ENCODE measurements at regions not wholly inside any gene's neighbourhood (a gene's known extent, or its start where the extent isn't known, plus 50 kb on each side); places are given as distances from the start of the nearest gene placed in this dataset.
"Not testable (repeated sequence)": the region's sequence is repeated elsewhere in the genome, so short reads cannot be mapped to it uniquely, and the experiment has no call there.

DNA sequence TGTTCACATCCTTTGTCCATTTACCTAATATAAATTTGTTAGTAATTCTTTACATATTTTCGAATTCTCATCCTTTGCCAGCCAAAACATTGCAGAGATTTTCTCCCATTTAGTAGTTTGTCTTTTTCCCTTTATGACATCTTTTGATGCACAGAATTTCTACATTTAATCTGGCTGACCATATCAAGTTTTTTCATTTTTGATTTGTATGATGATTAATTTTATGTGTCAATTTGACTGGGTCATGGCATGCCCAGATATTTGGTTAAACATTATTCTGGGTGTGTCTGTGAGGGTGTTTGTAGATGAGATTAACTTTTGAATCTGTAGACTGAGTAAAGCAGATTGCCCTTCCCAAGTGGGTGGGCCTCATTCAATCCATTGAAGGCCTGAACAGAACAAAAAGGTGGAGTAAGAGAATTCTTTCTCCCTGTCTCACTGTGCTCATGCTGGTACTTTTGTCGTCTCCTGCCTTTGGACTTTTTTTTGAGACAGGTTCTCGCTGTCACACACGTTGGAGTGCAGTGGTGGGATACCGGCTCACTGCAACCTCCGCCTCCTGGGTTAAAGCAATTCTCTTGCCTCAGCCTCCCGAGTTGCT is 72.1 kb upstream of the EPB41L1 start:
- no peak for DNase-seq

DNA sequence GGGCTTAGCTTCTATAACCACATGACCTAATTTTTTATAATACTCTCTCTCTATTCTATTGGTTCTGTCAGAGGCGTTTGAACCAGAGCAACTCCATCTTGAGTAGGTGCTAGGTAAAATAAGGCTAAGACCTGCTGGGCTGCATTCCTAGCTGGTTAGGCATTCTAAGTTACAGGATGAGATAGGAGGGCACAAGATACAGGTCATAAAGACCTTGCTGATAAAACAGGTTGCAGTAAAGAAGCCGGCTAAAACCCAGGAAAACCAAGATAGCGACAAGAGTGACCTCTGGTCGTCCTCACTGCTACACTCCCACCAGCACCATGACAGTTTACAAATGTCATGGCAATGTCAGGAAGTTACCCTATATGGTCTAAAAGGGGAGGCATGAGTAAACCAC is 71.3 kb upstream of the EPB41L1 start:
- not testable (repeated sequence) for DNase-seq

DNA sequence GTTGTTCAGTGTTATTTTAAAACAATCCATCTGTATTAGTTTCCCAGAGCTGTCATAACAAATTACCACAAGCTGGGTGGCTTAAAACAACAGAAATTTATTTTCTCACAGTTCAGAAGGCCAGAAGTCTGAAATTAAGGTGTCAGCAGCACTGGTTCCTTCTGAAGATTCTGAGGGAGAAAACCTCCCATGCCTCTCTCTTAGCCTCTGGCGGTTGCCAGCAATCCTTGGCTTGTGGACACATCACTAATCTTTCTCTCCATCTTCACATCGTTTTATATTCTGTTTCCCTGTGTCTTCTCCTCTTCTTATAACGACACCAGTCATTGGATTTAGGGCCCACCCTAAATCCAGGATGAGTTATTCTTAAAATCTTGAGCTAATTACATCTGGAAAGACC is 70.2 kb upstream of the EPB41L1 start:
- no peak for DNase-seq

GRCh38 chr20:36084897-36085613 is 69.5 kb upstream of the EPB41L1 start:
- DNase-seq = no peak

DNA sequence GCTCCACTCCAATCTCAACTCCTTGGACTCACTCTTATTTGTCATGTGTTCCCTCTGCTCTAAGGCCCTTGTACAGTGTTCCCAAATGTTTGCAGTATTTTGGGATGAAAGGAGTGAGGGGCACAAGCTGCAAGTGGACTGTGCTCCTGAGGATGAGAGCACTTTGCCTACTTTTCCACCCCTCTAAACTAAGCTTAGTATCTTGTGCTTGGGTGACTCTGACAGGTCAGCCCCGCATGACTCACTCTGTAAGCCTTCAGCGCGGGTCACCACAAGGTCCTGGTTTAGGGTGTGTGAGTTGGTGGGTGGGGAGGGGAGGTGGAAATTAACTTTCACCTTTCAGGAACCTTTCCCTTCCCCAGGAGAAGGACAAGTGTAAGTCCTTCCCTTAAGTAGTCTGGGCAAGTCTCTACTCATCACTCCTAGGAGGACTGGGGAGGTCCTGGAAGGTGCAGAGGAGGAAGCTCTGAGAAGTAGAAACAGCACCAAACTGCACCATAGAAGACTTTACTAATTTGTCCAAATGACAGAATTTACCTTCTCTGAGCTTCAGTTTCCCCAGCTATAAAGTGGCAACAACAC is 68.8 kb upstream of the EPB41L1 start:
- peak in 1 of 2 experiments; percentile 3 for DNase-seq

- no peak for DNase-seq
These were observed 67.8 kb upstream of the EPB41L1 start for GRCh38 chr20:36086767-36087166.

GRCh38 chr20:36090223-36090622 is 64.3 kb upstream of the EPB41L1 start:
- DNase-seq = no peak

- DNase-seq = no peak
These were observed 62.8 kb upstream of the EPB41L1 start for GRCh38 chr20:36091561-36092397.

- no peak for DNase-seq
These were observed 62.0 kb upstream of the EPB41L1 start for GRCh38 chr20:36092398-36093024.

DNA sequence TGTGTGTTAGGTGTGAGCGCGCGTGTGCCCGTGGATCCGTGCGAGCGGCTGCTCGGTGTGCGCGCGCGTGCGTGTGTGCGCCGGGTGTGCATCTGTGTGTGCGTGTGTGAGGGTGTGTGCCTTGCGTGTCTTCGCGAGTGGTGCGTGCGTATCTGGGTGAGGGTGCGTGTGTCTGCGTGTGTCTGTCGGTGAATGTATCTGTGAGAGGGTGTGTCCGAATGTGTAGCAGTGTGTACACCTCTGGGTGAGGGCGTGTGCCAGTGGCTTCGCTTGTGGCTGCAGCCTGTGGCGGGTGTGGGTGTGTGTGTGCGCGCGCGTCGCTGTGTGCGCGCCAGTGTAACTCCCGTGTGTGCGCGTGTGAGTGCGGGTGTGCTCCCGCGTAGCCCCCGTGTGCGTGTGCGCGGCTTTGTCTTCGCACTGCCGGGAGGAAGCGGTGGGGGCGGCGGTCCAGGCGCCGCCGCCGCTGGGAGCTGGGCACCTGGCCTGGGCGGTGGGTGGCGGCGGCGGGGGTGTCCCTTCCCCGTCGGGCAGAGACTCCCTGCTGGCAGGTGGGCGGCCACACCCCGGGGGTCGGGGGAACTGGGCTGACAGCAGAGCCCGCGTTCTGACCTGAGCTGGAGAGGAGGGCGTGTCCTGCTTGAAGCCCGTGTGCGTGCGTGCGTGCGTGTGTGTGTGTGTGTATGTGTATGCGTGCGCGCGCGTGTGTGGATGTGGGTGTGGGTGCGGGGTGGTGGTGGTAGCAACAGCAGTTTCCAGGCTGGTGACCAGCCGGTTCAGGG is 61.3 kb upstream of the EPB41L1 start:
- DNase-seq = no peak

DNA sequence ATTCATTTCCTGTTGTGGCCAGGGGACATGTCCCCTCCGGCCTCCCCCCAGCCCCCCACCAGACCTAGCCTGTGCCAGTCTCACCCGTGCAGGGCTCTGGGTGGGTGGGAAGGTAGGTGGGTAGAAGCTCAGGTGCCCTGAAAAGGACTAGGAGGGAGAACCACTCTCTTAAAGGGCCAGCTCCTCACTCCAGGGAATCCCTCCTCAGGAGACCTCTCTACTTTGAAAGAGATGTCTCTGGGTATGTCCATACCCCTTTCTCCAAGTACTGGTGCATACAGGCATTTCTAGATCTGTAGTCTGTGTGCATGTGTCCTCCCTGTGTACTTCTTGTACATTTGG is 60.8 kb upstream of the EPB41L1 start:
- no peak for DNase-seq

DNA sequence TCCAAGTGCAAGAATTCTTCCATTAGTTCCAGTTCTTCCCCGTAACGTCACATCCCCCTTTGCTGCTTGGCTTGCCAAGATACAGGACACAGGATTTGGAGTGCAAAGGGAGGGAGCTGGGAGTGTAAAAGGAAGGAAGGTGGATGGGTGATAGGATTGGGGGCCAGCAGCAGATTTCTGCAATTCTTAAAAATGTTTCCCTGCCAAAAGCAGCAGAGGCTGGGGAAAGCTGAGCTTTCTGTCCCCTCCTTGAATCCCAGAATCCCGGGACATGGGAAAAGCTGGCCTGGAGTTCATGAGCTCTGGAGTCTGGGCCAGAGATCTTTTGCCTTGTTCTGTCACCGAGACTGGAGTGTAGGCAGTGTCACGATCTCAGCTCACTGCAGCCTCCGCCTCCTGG is 60.0 kb upstream of the EPB41L1 start:
- DNase-seq = no peak

- no peak for DNase-seq
These were observed 58.1 kb upstream of the EPB41L1 start for GRCh38 chr20:36096435-36096834.

DNA sequence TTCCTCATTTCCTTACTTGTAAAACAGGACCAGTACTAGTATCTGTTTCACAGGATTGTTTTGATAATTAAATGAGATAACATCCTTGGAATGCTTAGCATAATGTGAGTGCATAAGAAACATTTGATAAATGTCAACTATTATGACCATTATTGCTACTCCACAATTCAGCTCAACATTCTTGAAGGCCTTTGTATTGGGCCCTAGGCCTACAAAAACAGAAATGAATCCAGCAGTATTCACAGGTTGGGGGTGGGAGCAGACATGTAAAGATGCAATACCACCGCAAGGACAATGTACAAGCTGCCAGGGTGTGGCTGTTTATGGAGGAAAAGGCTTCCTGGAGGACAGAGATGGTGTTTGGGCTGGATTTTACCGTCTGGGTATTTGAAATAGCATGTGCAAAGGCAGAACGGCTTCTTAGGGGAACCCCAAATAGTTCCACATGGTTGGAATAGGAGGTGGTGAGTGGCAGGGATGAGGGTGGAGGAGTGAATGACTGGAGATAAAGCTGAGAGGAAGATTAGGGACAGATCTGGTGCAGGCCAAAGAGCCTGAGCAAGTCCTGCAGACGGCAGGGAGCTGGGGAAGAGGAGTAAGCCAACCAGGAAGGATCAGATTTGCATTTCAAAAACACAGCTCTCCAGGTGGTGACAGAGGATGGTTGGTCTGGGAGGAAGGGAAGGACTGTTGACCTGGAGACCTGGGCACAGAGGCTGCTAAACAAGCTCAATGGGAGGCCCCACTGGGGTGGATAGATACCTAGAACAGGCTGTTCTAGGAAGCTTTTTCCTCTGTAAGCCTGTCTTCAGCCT is 57.0 kb upstream of the EPB41L1 start:
- no peak for DNase-seq

- peak in 1 of 2 experiments; percentile 19 for DNase-seq
These were observed 56.2 kb upstream of the EPB41L1 start for GRCh38 chr20:36098364-36098763.

- no peak for DNase-seq
These were observed 55.4 kb upstream of the EPB41L1 start for GRCh38 chr20:36099106-36099505.

DNA sequence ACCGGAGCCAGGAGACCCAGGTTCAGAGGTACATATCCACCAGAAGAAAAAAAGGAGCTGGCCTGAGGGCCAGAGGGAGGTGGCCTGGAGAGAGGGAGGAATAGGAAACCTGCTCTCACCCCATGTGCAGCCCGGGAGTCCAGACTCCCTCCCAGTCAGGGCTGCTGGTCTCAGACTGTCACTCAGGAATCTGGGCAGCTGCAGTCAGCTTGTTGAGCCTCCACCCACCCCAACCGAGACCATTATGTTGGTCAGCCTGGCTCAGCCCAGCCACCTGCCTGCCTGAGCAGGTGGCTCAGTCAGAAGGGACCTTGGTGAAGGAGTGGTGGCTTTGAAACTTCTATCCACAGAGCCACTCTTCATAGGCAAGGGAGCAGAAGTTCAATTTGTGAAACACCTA is 53.3 kb upstream of the EPB41L1 start:
- no peak for DNase-seq

DNA sequence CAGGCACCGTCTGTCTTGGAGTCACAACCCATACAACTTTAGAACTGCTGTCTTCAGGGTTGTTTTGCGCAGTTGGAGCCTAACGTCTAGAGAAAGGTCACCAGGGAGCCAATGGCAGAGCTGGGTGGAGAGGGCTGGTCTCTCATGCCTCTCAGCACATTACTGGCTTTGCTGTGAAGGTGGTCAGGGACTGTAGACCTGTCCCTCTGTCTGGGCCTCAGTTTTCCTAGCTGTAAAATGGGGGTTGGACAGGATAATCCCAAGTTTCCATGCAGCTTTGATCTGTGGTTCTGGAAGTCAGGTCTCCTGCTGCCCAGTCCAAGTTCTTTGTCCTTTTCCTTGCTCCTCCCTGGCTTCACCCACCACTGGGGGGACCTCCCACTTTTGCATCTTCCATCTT is 52.2 kb upstream of the EPB41L1 start:
- DNase-seq = no peak

GRCh38 chr20:36102809-36103596 is 51.5 kb upstream of the EPB41L1 start:
- DNase-seq = no peak

DNA sequence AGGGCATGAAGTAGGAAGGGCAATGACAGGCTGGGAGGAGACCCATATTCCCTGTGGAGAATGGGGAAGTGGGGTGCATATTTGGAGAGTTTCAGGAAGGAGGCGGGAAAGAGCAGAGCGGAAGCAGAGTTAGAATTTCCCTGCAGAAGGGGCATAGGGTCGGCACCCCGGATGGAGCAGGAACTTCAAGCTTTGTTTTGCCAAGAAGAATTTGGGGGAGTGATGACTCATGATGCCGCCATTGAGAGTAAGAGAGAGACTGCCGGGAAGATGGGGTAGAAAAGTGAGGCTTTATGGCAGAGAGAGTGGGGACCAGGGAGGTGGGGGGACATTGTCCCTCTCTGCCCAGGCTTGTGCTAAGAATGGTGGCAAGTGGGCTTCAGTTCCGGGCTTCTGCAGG is 50.3 kb upstream of the EPB41L1 start:
- DNase-seq = no peak

Data from AML-193 (cell line).